Small intestine (tissue), 7 donors: ENCODE measurements at regions not wholly inside any gene's neighbourhood (a gene's known extent, or its start where the extent isn't known, plus 50 kb on each side); places are given as distances from the start of the nearest gene placed in this dataset.
"Not testable (repeated sequence)": the region's sequence is repeated elsewhere in the genome, so short reads cannot be mapped to it uniquely, and the experiment has no call there.

Experiments used
- DNase-seq, 2 donors: peaks; one replicate each; pipeline versions ENCODE4 v3.0.0 to v3.0.0-alpha.2; 2013
- FAIRE-seq: peaks from 2 replicates; lab custom pipeline; 2012; peaks lifted over from hg19 to GRCh38; lab: Jason Lieb, UNC
- H3K27ac ChIP-seq, 3 donors: one replicate each; pipeline ENCODE4 v1.5.1; 2013; ENCODE audit warnings: low read length in 2 of 3, mild to moderate bottlenecking in 2 of 3, control low read depth in 1 of 3, inconsistent platforms in 1 of 3, low read depth in 1 of 3, moderate library complexity in 1 of 3
- H3K27me3 ChIP-seq, 3 donors: one replicate each; pipeline ENCODE4 v1.6.1; 2013; ENCODE audit warnings: low read length in 3 of 3, inconsistent platforms in 1 of 3; ENCODE audit not compliant: control insufficient read depth in 3 of 3, insufficient read depth in 3 of 3
- H3K36me3 ChIP-seq, 3 donors: one replicate each; pipeline ENCODE4 v1.6.1; 2013; ENCODE audit warnings: low read length in 3 of 3, inconsistent platforms in 1 of 3, low read depth in 1 of 3, mild to moderate bottlenecking in 1 of 3, moderate library complexity in 1 of 3; ENCODE audit not compliant: control insufficient read depth in 3 of 3, insufficient read depth in 2 of 3
- H3K4me1 ChIP-seq, 3 donors: one replicate each; pipeline ENCODE4 v1.6.1; 2013; ENCODE audit warnings: low read length in 2 of 3, inconsistent platforms in 1 of 3, low read depth in 1 of 3, mild to moderate bottlenecking in 1 of 3, moderate library complexity in 1 of 3; ENCODE audit not compliant: control insufficient read depth in 3 of 3, insufficient read depth in 2 of 3
- H3K4me3 ChIP-seq, 3 donors: one replicate each; pipeline ENCODE4 v1.5.1; 2013; ENCODE audit warnings: low read length in 3 of 3, control low read depth in 1 of 3, inconsistent platforms in 1 of 3, low read depth in 1 of 3, mild to moderate bottlenecking in 1 of 3, moderate library complexity in 1 of 3
- H3K9me3 ChIP-seq, 2 donors: one replicate each; pipeline ENCODE4 v1.6.1; 2013; ENCODE audit warnings: low read depth in 1 of 2, low read length in 1 of 2; ENCODE audit not compliant: control insufficient read depth in 2 of 2, insufficient read depth in 1 of 2
- WGBS, 3 donors: extraction: QIAGEN DNeasy Blood & Tissue Kit; methylation state at CpG; one replicate each; pipeline ENCODE4 v1.1.7; 2013; 5-methylcytosine and 5-hydroxymethylcytosine counted together
- donor health status: healthy with polysubstance abuse.
- donor health status: control.
- donor health status: control.
- donor health status: Bipolar disorder and iron deficiency.
- donor health status: healthy.

- peaks cover 0 to 13% (median 0%) of the 10 kb centered on the region in 3 donors for H3K4me1 ChIP-seq
- H3K9me3 ChIP-seq = no peaks in the 10 kb centered on the region
- FAIRE-seq (no peak), DNase-seq (no peak)
- H3K27me3 ChIP-seq = no peaks in the 10 kb centered on the region
- no peak overlapping the region for H3K4me3 ChIP-seq
- 85 to 100% (median 95%) methylated on average over 1 of the region's 1 CpG for WGBS, 3 donors
- no peak overlapping the region for H3K27ac ChIP-seq
- H3K36me3 ChIP-seq = no peaks in the 10 kb centered on the region
Observed at GRCh38 chr10:121327727-121328126, 270.5 kb downstream of the FGFR2 start.

- not testable (repeated sequence) for H3K4me1 ChIP-seq, H3K27me3 ChIP-seq, H3K4me3 ChIP-seq, H3K36me3 ChIP-seq, H3K9me3 ChIP-seq, DNase-seq, FAIRE-seq, H3K27ac ChIP-seq
- WGBS, 3 donors = 91 to 92% (median 92%) methylated on average over 4 of the region's 4 CpGs
Observed at GRCh38 chr10:121329631-121330030, 268.6 kb downstream of the FGFR2 start.

- no peaks in the 10 kb centered on the region for H3K27me3 ChIP-seq
- DNase-seq = peak in 1 of 2 donors; percentile 39
- H3K9me3 ChIP-seq = no peaks in the 10 kb centered on the region
- no peak overlapping the region for H3K4me3 ChIP-seq
- peak overlapping the region in 1 of 3 donors; percentile 26 for H3K27ac ChIP-seq
- FAIRE-seq = no peak
- no peaks in the 10 kb centered on the region for H3K36me3 ChIP-seq
- 40 to 71% (median 60%) methylated on average over 1 of the region's 1 CpG for WGBS, 3 donors
- no peaks in the 10 kb centered on the region for H3K4me1 ChIP-seq
Observed at GRCh38 chr10:121330563-121330962, 267.7 kb downstream of the FGFR2 start.

- no peaks in the 10 kb centered on the region for H3K36me3 ChIP-seq
- H3K27ac ChIP-seq = no peak overlapping the region
- H3K4me3 ChIP-seq = no peak overlapping the region
- H3K9me3 ChIP-seq = no peaks in the 10 kb centered on the region
- no peaks in the 10 kb centered on the region for H3K27me3 ChIP-seq
- 72 to 84% (median 78%) methylated on average over 1 of the region's 1 CpG for WGBS, 3 donors
- no peak for DNase-seq
- H3K4me1 ChIP-seq = peaks cover 0 to under 1% (median 0%) of the 10 kb centered on the region in 3 donors
- no peak for FAIRE-seq
Observed at GRCh38 chr10:121332353-121332752, 265.9 kb downstream of the FGFR2 start.

GRCh38 chr10:121332829-121333765, 265.1 kb downstream of the FGFR2 start:
- FAIRE-seq = no peak
- Histone ChIP-seq H3K27me3 (no peaks in the 10 kb centered on the region), H3K9me3 (no peaks in the 10 kb centered on the region), H3K36me3 (no peaks in the 10 kb centered on the region), H3K27ac (no peak overlapping the region), H3K4me3 (no peak overlapping the region), H3K4me1 (peaks cover 0 to 8% (median 0%) of the 10 kb centered on the region in 3 donors)
- no peak for DNase-seq
- WGBS, 3 donors = 69 to 73% (median 73%) methylated on average over 5 of the region's 5 CpGs

- Histone ChIP-seq H3K4me3 (no peak overlapping the region), H3K27ac (no peak overlapping the region), H3K4me1 (peaks cover 0 to 20% (median 0%) of the 10 kb centered on the region in 3 donors), H3K9me3 (no peaks in the 10 kb centered on the region), H3K36me3 (no peaks in the 10 kb centered on the region), H3K27me3 (no peaks in the 10 kb centered on the region)
- FAIRE-seq = no peak
- 66 to 87% (median 87%) methylated on average over 7 of the region's 7 CpGs for WGBS, 3 donors
- no peak for DNase-seq
Observed at GRCh38 chr10:121335386-121335925, 262.8 kb downstream of the FGFR2 start.

- Histone ChIP-seq H3K9me3 (no peaks in the 10 kb centered on the region), H3K27ac (peak overlapping the region in 2 of 3 donors; percentile 13 to 24), H3K4me1 (peaks cover 0 to 21% (median 0%) of the 10 kb centered on the region in 3 donors), H3K27me3 (no peaks in the 10 kb centered on the region), H3K36me3 (no peaks in the 10 kb centered on the region), H3K4me3 (no peak overlapping the region)
- peak; percentile 50 to 59 for DNase-seq
- 10 to 38% (median 19%) methylated on average over 5 of the region's 5 CpGs for WGBS, 3 donors
- no peak for FAIRE-seq
Observed at GRCh38 chr10:121337427-121337826, 260.8 kb downstream of the FGFR2 start.

- FAIRE-seq = no peak
- H3K27ac ChIP-seq = no peak overlapping the region
- H3K36me3 ChIP-seq = no peaks in the 10 kb centered on the region
- peak in 1 of 2 donors; percentile 14 for DNase-seq
- no peaks in the 10 kb centered on the region for H3K9me3 ChIP-seq
- WGBS, 3 donors = 58 to 78% (median 64%) methylated on average over 9 of the region's 9 CpGs
- peaks cover 0 to 21% (median 0%) of the 10 kb centered on the region in 3 donors for H3K4me1 ChIP-seq
- no peak overlapping the region for H3K4me3 ChIP-seq
- no peaks in the 10 kb centered on the region for H3K27me3 ChIP-seq
Observed at GRCh38 chr10:121338206-121338980, 259.9 kb downstream of the FGFR2 start.
